ENCODE measurements at regions not wholly inside any gene's neighbourhood (a gene's known extent, or its start where the extent isn't known, plus 50 kb on each side); places are given as distances from the start of the nearest gene placed in this dataset.

DNA sequence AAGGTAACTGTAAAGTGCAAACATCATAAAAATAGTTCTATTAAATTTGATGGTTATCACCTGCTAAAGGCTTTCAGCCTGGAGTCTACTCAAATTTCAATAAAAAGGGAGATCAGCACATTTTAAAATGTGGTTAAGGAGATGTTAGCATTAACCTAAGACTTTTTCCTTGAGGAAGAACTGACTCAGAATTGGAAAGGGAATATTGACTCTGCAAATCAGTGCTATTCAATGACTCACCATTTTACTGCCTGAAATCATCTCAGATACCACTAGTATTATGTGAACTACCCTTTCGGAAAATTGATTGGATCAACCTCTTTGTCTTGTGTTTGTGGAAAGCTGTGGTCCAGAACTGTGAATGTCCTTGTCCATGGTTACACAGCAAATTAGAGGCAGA lies 113.3 kb downstream of the ADRB2 start:
- no peak for TF ChIP-seq SUZ12 (IDR thresholded peaks at IDR 0.05; ENCODE audit: low read depth, low read length)
- no peak for TF ChIP-seq RAD21 (CRISPR knock-in tag; IDR thresholded peaks at IDR 0.05)
- no peak for TF ChIP-seq PAF1 (CRISPR knock-in tag; IDR thresholded peaks at IDR 0.05)

Data from HepG2 (cell line).